Endothelial cell of umbilical vein (primary cell): ENCODE measurements at regions not wholly inside any gene's neighbourhood (a gene's known extent, or its start where the extent isn't known, plus 50 kb on each side); places are given as distances from the start of the nearest gene placed in this dataset.

Experiments
- BruUV-seq: library from RNA; stranded (reverse); fragments of 400-500 nt; replicated peaks from 2 replicates; lab custom pipeline; 2021; lab: Mats Ljungman, UMichigan
- CTCF ChIA-PET: fragments of 300-600, 350-600 bp; sonication (Branson Sonifier 250); formaldehyde crosslinking; loops from one replicate; lab custom pipeline; 2021; ENCODE audit warnings: antibody characterized with exemption, inconsistent platforms; lab: Charles Lee
- POLR2A ChIA-PET: fragments of 300-600, 350-600 bp; sonication (Branson Sonifier 250); formaldehyde crosslinking; loops from one replicate; lab custom pipeline; 2021; ENCODE audit warnings: antibody characterized with exemption, inconsistent platforms; lab: Charles Lee
- DNase-seq: peaks from one replicate; pipeline ENCODE4 v3.0.0-alpha.2; 2011; ENCODE audit warnings: low read depth, low spot score
- FAIRE-seq: peaks from 2 replicates; lab custom pipeline; 2011; peaks lifted over from hg19 to GRCh38; lab: Jason Lieb, UNC
- H2AFZ ChIP-seq: 2 replicates; pipeline ENCODE4 v1.6.0; 2012; ENCODE audit warnings: low read depth, low read length, control low read depth, inconsistent platforms
- H3K27ac ChIP-seq: 2 replicates; pipeline ENCODE4 v1.5.1; 2011; ENCODE audit warnings: low read depth, mild to moderate bottlenecking, control low read depth, low read length, moderate library complexity; ENCODE audit not compliant: insufficient read depth
- H3K27me3 ChIP-seq, 2 experiments: 2 replicates each; pipeline versions ENCODE4 v1.6.0 to v1.6.1; 2011; ENCODE audit warnings: low read length in 2 of 2, mixed read lengths in 1 of 2; ENCODE audit not compliant: control insufficient read depth in 2 of 2, insufficient read depth in 2 of 2
- H3K36me3 ChIP-seq, 2 experiments: 2 replicates in 1 of 2; 3 replicates in 1 of 2; pipeline ENCODE4 v1.5.1; 2011; ENCODE audit warnings: low read length in 2 of 2, mild to moderate bottlenecking in 1 of 2, moderate library complexity in 1 of 2; ENCODE audit not compliant: control insufficient read depth in 2 of 2, insufficient read depth in 2 of 2; ENCODE audit errors: extremely low read depth in 1 of 2
- H3K4me1 ChIP-seq: 3 replicates; pipeline ENCODE4 v1.5.1; 2011; ENCODE audit warnings: mild to moderate bottlenecking, low read length; ENCODE audit not compliant: control insufficient read depth, insufficient read depth; ENCODE audit errors: extremely low read depth
- H3K4me2 ChIP-seq: 2 replicates; pipeline ENCODE4 v1.6.1; 2011; ENCODE audit warnings: low read length, control low read depth, mixed read lengths; ENCODE audit not compliant: insufficient read depth
- H3K4me3 ChIP-seq, 3 experiments: fragments of 200-600 bp in 1 of 3; sonication (generic), shearing (Covaris generic) in 1 of 3; replicated peaks in 1 of 3; 2 replicates each; pipeline ENCODE4 v1.5.1; 2011 to 2016; ENCODE audit warnings: control low read depth in 3 of 3, low read length in 3 of 3, mild to moderate bottlenecking in 2 of 3, inconsistent platforms in 1 of 3, low read depth in 1 of 3, moderate library complexity in 1 of 3; ENCODE audit not compliant: insufficient read depth in 1 of 3
- H3K79me2 ChIP-seq: 2 replicates; pipeline ENCODE4 v1.6.0; 2012; ENCODE audit warnings: low read length, inconsistent platforms; ENCODE audit not compliant: control insufficient read depth, insufficient read depth
- H3K9ac ChIP-seq: replicated peaks from 2 replicates; pipeline ENCODE3; 2011; ENCODE audit warnings: low read length, control low read depth; ENCODE audit not compliant: insufficient read depth; ENCODE audit errors: extremely low read depth
- H3K9me1 ChIP-seq: replicated peaks from 3 replicates; pipeline ENCODE4 v1.6.0; 2011; ENCODE audit warnings: mild to moderate bottlenecking, low read length; ENCODE audit not compliant: control insufficient read depth, insufficient read depth; ENCODE audit errors: extremely low read depth
- H3K9me3 ChIP-seq: replicated peaks from 2 replicates; pipeline ENCODE4 v1.5.1; 2012; ENCODE audit warnings: low read length, inconsistent platforms; ENCODE audit not compliant: control insufficient read depth, insufficient read depth
- H4K20me1 ChIP-seq: replicated peaks from 2 replicates; pipeline ENCODE3; 2011; ENCODE audit warnings: mild to moderate bottlenecking, low read length; ENCODE audit not compliant: control insufficient read depth, insufficient read depth; ENCODE audit errors: extremely low read depth
- CTCF ChIP-seq, 2 donors: IDR thresholded peaks; 1 replicate in 1 of 2; 2 replicates in 1 of 2; pipeline ENCODE4 v1.5.1; 2011; ENCODE audit warnings: low read length in 2 of 2, mild to moderate bottlenecking in 2 of 2, moderate library complexity in 2 of 2, control low read depth in 1 of 2, inconsistent platforms in 1 of 2, low read depth in 1 of 2; ENCODE audit not compliant: insufficient read depth in 1 of 2; ENCODE audit errors: extremely low read depth in 1 of 2
- EZH2 ChIP-seq: IDR thresholded peaks from 2 replicates; pipeline ENCODE4 v1.6.1; 2012; ENCODE audit warnings: borderline replicate concordance, low read depth, mild to moderate bottlenecking, moderate library complexity, low read length, inconsistent platforms; ENCODE audit not compliant: severe bottlenecking
- FOS ChIP-seq: IDR thresholded peaks from 2 replicates; pipeline ENCODE4 v1.6.1; 2011; ENCODE audit warnings: mild to moderate bottlenecking, low read length, moderate library complexity, borderline replicate concordance; ENCODE audit not compliant: insufficient read depth
- GATA2 ChIP-seq: IDR thresholded peaks from 2 replicates; pipeline ENCODE4 v1.7.0; 2011; ENCODE audit warnings: low read depth, mild to moderate bottlenecking, moderate library complexity, mixed read lengths, low read length; ENCODE audit not compliant: insufficient read length, insufficient read depth
- JUN ChIP-seq: IDR thresholded peaks from 2 replicates; pipeline ENCODE4 v1.6.1; 2011; ENCODE audit warnings: borderline replicate concordance, low read depth; ENCODE audit not compliant: insufficient read length, insufficient read depth
- MAX ChIP-seq: IDR thresholded peaks from 2 replicates; pipeline ENCODE4 v1.6.1; 2011; ENCODE audit not compliant: insufficient read depth, insufficient read length
- MYC ChIP-seq: IDR thresholded peaks from one replicate; pipeline ENCODE4 v1.6.1; 2011; ENCODE audit warnings: mild to moderate bottlenecking, low read depth, low read length
- POLR2A ChIP-seq: IDR thresholded peaks from 2 replicates; pipeline ENCODE4 v1.6.1; 2012; ENCODE audit warnings: low read depth, mild to moderate bottlenecking, control low read depth, low read length
- POLR2AphosphoS5 ChIP-seq: IDR thresholded peaks from 2 replicates; pipeline ENCODE4 v1.6.1; 2012; ENCODE audit warnings: low read depth, mild to moderate bottlenecking, control low read depth, low read length, moderate library complexity; ENCODE audit not compliant: insufficient read depth
- dilution Hi-C: fragments of 300-500 bp; cut with MboI; formaldehyde crosslinking; loops from one replicate; pipeline ENCODE4 v1.15.0; 2019; ENCODE audit warnings: low sequenced_read_pairs; ENCODE audit not compliant: extremely low pct_ligation_motif_present
- intact Hi-C: fragments of 100-400 bp; cut with micrococcal nuclease; formaldehyde crosslinking; loops from one replicate; pipeline ENCODE4 v1.10.0; 2022

- H3K79me2 ChIP-seq = no peaks in the 10 kb centered on the region
- H3K9me3 ChIP-seq = peaks cover 4% of the 10 kb centered on the region
- FAIRE-seq (no peak), DNase-seq (no peak)
- no TSS peak for BruUV-seq
- H3K4me3 ChIP-seq = no peak overlapping the region
- dilution Hi-C loops = no loop called here
- H3K4me2 ChIP-seq = no peak overlapping the region
- CTCF ChIA-PET = no interaction called here
- H3K4me1 ChIP-seq = no peaks in the 10 kb centered on the region
- H2AFZ ChIP-seq = no peak overlapping the region
- H3K9ac ChIP-seq = no peak overlapping the region
- H3K27me3 ChIP-seq = no peaks in the 10 kb centered on the region
- POLR2A ChIA-PET = no interaction called here
- intact Hi-C loops = no loop called here
- H3K27ac ChIP-seq = no peak overlapping the region
- no peaks in the 10 kb centered on the region for H4K20me1 ChIP-seq
- H3K9me1 ChIP-seq = no peaks in the 10 kb centered on the region
- no peak for TF ChIP-seq CTCF (IDR thresholded peaks at IDR 0.05; ENCODE audit: extremely low read depth in 1 of 2, insufficient read depth in 1 of 2, low read depth in 1 of 2, low read length in 2 of 2)
- TF ChIP-seq JUN = no peak
- TF ChIP-seq EZH2 = no peak
- no peaks in the 10 kb centered on the region for H3K36me3 ChIP-seq
Observed at GRCh38 chr11:115792903-115793302, 288.7 kb upstream of the CADM1 start.

GRCh38 chr11:115787302-115787701, 283.1 kb upstream of the CADM1 start:
- no peak overlapping the region for H2AFZ ChIP-seq
- FAIRE-seq (no peak), DNase-seq (no peak)
- H3K27me3 ChIP-seq = no peaks in the 10 kb centered on the region
- intact Hi-C loops (no loop called here), dilution Hi-C loops (no loop called here)
- no peak overlapping the region for H3K9ac ChIP-seq
- no peaks in the 10 kb centered on the region for H3K9me1 ChIP-seq
- CTCF ChIA-PET = no interaction called here
- H3K4me1 ChIP-seq = no peaks in the 10 kb centered on the region
- no peak overlapping the region for H3K4me2 ChIP-seq
- BruUV-seq = no TSS peak
- H3K4me3 ChIP-seq = no peak overlapping the region
- no peaks in the 10 kb centered on the region for H3K79me2 ChIP-seq
- H3K36me3 ChIP-seq = no peaks in the 10 kb centered on the region
- TF ChIP-seq MAX (no peak), GATA2 (no peak), FOS (no peak), CTCF (IDR thresholded peaks at IDR 0.05; ENCODE audit: extremely low read depth in 1 of 2, insufficient read depth in 1 of 2, low read depth in 1 of 2, low read length in 2 of 2) (no peak), POLR2AphosphoS5 (no peak), MYC (no peak), JUN (no peak), POLR2A (no peak), EZH2 (no peak)
- no peaks in the 10 kb centered on the region for H4K20me1 ChIP-seq
- peaks cover 7% of the 10 kb centered on the region for H3K9me3 ChIP-seq
- POLR2A ChIA-PET = no interaction called here
- no peak overlapping the region for H3K27ac ChIP-seq
